ENCODE measurements at regions not wholly inside any gene's neighbourhood (a gene's known extent, or its start where the extent isn't known, plus 50 kb on each side); places are given as distances from the start of the nearest gene placed in this dataset.
"Not testable (repeated sequence)": the region's sequence is repeated elsewhere in the genome, so short reads cannot be mapped to it uniquely, and the experiment has no call there.

DNA sequence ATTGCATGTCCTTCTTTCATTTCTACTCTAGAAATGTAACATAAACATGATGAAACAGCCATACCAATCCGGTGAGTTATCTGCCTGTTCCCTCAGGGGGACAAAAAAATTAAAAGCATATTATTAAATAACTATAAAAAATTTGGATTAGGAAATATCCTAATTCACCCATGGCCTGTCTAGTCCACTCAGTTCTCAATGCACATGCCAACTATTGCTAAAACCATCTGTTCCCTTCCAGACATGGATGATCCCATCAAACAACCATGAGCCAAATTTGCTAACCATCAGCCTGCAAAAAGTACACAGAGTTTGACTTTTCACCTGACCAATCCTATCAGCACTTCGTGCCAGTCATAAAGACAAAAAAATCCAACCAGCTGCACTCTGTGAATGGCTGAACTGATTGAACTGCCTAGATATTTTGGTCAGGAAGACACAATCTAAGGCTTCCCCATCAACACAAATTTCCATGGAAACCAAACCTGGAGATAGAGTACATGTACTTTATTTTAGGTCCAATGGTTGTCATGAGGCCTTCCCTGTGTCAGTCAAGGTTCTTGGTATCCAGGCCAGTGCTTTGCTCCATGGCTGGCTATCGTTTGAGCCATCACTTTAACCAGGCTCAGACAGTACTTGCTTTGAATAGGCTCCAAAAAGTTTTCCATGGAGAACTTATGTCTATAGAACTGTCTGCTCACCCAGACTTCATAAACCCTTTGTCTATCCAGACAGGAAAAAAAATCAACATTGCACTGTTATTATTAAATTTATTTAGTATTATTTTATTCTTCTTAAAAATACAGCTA is 570.8 kb downstream of the LTN1 start:
- no peak for DNase-seq (ENCODE audit: low read depth in 3 of 3)

DNA sequence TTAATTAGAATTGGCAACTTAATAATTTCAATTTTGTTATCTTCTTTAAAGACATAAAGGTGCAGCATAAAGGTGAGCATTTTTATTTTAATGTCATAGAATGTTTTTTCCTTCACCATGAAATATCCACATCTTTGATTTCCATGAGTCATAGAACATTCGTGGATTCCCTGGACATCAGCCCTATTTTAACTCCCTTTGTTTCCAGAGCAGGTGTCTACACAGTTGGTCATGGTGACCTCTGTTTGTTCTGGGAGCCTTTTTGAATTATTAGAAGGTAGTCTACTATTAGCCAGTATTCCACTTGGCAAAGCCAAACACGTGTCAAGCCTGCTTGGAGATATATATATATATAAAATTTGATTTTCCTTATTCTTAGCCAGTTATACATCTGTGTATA is 572.9 kb downstream of the LTN1 start:
- DNase-seq (ENCODE audit: low read depth in 3 of 3), result no peak

DNA sequence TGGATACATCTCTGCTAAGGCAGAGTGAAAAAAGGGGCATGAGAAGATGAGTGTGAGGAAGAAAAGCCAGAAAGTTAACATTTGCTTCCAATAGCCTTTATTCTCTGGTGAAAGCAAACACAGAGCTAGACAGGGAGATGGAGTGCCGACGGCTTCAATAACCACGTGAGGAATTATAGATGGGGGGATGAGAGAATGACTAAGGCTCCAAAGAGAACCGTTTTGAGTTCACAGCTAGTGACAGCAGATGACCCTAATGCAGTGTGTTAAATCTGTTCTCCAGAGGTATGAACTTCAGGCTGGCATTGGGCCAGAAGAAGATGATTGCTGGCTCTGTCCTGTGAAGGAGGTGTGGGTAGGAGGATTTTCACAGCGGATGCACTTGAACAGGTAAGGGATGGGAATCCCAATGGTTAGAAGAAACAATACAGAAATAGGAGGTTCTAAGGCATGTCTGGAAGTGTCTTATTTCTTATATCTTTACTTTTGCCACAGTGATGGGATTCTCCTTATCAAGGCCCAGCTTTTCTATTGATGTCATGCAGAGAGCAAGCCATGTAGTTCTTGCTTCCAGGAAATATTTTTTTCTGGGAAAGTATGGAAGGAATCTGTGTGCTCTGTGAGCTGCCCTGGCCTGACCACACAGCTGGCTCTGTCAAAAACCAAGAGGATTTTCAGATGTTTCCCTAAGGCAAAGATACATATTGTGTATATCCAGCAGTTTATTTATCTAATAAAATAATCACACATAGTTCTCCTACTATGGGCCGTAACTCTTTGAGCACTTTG is 573.8 kb downstream of the LTN1 start:
- DNase-seq (ENCODE audit: low read depth in 3 of 3), result no peak

DNA sequence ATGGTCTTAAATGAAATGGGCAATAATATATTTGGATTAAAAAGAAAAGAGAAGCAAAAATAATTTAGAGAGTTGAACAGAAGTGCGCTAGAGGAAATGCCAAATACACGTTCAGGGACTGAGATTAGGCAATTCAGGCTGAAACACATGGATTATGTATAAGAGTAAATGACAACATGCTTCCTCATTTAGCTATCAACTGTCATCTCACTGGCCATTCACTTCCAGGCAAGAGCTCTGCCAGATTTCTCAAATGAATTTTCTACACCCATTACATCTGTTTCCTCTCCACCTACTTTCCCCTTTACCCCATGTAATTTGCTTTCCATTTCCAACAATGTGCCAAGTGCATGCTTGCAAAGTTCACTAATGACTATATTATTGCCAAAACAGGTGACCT is 582.4 kb downstream of the LTN1 start:
- no peak for DNase-seq (ENCODE audit: low read depth in 3 of 3)

DNA sequence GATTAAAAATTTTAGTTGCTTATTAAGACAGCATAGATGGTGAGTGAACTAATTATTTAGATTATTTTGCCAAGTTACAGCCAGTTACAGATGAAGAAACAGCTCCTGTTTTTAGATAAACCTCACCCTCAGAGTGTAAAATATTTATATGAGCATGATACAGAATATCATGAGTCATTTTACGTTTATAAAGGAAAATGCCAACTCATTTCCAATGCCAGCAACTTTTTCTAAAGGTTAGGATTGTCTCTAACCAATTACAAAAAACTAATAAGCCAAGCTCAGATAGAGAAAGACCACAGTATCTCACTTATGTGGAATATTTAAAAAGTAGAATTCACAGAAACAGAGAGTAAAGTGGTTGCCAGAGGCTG is 590.1 kb downstream of the LTN1 start:
- no peak for DNase-seq (ENCODE audit: low read depth in 3 of 3)

DNA sequence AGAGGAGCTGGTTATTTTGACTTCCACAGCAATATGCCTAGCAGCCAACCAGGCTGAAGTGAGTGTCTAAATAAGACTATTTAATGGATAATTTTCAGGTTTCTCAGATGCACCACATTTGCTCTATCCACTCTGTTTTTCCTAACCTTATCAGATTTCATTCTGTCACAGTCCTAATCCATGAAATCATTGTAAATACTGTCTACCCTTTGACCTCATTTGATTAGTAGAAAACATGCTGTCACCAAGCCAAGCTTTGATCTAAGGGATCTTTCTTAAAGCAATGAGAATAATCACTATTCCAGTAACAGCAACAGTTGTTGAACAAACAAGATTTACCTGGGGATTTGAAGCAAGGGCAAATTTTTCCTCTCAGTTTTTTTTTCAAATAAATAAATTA is 595.6 kb downstream of the LTN1 start:
- DNase-seq (ENCODE audit: low read depth in 3 of 3), result no peak

DNA sequence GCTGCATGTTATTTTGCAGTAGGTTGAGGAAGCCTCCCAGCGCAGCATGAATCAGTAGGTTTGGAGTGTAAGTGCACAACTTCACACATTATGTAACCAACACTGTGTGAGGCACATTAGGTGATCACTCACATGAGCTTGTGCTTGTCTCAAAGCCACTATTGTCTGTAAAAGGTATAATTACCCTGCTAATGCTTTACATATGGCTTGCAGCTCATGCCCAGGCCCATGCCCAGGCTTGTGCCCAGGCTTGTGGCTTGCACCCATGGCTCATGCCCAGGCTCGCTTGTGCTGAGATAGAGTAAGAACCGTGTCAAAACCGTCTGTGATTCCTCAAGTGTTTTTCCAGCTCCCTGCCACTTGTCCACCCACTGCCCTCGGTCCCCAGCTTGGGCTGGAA is 596.3 kb downstream of the LTN1 start:
- no peak for DNase-seq (ENCODE audit: low read depth in 3 of 3)

DNA sequence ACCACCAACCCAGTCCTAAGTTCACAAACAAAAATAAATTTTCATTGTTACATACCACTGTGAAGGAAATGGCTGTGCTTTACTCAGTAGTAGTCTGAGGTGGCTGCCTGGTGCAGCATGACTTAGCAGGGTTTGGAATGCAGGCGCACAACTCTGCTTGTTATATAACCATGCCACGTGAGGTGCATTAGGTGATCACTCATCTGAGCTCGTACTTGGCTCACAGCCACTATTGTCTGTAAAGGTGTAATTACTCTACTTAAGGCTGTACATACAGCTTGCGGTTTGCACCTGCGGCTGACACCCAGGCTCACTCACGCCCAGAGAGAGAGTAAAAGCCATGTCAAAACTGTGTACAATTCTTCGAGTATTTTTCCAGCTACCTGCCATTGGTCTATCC is 599.4 kb downstream of the LTN1 start:
- DNase-seq (ENCODE audit: low read depth in 3 of 3), result no peak

DNA sequence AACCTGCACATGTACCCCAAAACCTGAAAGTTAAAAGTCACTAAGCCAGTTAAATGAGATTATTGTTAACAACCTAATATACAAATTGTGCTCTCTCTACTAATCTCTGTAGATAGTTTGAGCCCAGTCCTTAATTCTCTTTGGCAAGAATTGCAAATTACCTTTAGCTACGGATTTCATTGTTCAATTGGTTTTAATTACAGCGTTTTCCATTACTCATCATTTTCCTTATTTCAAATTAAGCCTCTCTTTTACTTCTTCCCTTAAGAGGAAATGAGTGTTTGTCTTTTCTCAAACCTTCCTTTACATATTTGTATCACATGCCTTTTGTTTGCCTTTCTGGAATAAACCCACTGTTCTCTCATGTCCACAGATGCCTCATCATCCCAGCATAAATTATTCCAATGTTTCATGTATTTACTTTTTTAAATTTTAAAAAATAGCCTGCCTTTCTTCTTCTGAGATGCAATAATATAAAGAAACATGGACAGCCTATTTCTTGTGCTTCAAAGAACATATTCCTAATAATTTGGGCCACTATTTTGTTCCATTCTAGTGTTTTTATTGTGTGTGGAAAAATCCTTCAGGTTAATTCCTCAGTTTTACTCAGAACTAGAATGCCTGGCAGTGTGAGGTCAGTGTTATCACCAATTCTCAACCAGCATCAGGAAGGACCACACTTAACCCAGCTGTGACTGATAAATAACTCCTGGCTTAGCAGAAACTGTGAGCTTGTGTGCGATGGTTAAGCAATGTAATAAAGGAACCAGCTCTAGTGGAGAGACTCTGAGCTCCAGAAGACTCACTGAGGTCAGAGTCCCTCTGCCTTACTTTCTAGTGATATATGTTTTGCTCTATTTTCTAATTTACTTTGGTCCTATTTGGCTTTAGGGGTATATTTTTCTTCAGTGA is 600.5 kb downstream of the LTN1 start:
- no peak for DNase-seq (ENCODE audit: low read depth in 3 of 3)

DNA sequence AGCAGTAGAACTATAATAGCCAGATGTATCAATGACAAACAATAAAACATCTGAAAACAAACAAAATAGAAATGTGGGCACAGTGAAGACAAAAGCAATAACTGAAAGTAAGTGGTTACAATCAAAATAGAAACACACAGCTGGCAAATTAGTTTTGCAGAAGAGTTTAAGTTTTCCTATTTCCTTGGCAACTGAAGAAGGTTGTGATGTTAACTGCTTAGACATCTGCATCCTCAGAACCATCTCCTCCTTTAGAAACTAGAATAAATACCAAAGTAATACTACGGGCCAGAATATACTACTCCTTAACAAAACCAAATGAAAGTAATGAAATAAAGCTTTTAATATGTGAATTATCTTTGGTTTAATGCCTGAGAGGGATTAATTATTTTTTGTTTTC is 605.5 kb downstream of the LTN1 start:
- DNase-seq (ENCODE audit: low read depth in 3 of 3), result no peak

DNA sequence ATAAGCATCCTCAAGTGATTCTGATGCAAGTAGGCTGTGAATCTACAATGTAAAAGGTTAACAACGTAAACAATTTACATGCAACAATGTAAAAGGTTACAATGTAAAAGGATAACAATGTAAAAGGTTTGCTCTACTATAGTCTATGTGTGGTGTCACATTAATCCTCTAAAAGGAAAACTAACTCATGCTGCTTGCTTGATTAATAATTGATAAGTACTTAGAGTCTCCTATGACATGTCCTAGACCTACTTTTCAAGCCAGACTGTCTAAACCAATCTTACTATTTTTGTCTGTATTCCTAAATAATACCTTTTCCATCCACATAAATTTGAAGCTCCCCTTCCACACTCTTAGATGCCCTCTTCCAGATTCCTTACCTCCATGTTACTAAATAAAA is 606.8 kb downstream of the LTN1 start:
- DNase-seq (ENCODE audit: low read depth in 3 of 3), result no peak

DNA sequence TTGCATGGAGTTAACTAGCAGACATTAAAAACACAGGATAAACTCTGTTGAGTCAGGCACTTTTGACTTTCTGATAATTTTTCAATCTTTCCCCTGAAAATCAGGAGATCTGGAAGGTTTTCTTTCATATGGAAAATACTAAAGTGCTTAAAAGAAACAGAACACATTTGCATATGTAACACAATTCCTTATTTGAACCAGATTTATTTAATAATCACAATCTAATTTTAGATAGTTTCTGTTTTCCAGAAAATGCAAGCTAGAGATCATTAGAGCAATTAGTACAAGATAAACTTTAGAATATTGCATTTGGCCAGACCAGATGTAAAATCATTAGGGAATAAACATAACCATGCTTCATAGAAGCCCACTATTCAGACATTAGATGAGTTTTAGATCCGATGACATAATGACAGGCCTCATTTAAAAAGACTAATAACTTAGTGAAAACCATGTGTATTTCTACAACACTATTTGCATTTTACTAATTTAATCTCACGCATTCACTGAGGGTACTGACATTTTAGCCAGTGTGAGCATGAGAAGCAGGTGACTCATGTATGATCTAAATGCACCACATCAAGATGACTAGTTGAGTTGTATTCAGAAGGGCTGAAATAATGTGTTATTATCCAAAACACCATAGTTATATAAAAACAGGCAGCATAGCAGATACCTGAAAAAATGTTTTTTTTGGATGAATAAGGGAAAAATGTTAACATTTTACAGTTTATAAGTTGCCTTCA is 611.5 kb downstream of the LTN1 start:
- not testable (repeated sequence) for DNase-seq (ENCODE audit: low read depth in 3 of 3)

DNA sequence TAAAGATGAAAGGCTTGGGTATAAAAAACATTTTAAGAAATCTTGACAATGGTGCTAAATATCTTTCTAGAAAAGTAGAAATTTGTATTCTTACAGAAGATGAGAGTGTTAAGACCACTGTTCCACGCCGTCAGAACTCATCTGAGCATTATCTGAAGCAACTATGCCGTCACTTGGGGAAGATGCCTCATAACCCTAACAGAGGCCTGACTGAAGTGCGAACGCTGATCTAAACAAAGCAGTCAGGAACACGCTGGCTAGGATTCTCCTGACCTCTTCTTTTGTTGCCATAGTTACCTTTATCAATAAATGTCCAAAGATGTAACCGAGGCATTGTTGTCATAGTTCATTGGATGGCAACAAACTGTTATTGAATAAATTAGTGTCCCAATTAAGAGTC is 612.4 kb downstream of the LTN1 start:
- DNase-seq (ENCODE audit: low read depth in 3 of 3), result no peak

DNA sequence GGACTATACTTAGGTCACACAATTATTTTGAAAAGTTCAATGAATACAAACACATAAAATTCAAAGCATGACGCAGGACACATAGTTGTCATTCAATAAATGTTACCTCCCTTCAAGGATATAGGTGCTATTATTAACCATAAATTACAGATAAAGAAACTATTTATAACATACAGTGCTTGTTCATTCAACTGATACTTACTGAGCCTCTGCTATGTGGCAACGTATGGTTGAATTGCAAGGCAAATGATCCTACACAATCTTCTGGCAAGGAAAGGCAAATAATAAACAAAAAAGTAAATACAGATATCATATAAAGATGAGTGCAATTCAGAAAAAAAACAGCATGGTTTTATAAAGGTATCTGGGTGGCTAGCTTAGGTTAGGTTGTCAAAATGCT is 614.7 kb downstream of the LTN1 start:
- no peak for DNase-seq (ENCODE audit: low read depth in 3 of 3)

DNA sequence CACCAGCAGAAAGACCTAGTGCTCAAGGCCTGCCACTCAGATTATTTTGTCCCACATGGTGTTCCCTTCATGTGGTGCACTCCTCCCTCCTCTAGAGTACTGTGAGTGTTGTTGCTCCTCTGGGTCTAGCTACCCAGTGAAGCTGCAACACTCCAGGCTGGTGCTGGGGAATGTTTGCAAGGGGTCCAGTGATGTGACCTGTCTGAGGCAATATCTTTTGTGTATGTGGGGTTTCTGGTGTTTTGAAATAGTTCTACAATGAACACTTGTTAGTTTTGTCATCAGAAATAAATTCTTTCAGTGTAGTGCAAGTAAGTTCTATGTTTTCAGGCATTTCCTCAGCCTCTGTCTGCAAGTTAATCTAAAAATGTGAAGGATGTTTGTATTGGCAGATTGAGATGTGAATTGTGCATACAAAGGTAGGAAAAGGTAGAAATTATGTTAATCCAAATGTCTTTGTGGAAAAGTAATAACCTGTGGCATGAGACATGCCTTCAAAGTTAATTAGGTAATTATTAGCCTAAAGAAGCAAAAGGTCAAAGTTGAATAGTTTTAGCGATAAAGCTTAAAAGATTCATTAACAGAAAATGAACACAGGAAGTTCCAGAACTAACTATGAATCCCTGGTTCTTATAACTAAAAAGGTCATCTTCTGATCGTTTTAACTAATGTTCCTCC is 616.8 kb downstream of the LTN1 start:
- DNase-seq (ENCODE audit: low read depth in 3 of 3), result no peak

DNA sequence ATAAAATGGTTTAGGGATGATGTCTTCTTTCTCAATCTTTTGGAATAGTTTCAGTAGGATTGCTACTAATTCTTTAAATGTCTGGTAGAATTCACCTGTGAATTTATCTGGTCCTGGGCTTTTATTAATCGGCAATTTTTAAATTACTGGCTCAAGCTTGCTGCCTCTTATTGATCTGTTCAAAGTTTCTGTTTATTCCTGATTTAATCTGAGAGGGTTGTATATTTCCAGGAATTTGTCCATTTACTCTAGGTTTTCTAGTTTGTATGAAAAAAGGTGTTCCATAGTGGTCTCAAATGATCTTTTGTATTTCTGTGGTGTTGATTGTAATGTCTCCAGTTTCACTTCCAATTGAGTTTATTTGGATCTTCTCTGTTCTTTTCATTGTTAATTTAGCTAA is 617.8 kb downstream of the LTN1 start:
- DNase-seq (ENCODE audit: low read depth in 3 of 3), result no peak

DNA sequence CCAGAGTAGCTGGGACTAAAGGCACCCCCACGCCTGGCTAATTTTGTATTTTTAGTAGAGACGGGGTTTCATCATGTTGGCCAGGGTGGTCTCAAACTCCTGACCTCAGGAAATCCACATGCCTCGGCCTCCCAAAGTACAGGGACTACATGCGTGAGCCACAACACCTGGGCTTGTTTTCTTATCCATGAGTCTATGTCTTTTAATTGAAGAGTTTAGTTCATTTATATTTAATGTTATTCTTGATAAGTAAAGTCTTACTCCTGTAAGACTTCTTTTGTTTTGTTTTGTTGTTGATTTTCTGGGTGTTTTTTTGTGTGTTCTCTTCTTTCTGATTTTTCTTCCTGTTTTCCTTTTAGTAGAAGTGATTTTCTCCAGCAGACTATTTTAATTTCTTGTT is 621.0 kb downstream of the LTN1 start:
- DNase-seq (ENCODE audit: low read depth in 3 of 3), result no peak

DNA sequence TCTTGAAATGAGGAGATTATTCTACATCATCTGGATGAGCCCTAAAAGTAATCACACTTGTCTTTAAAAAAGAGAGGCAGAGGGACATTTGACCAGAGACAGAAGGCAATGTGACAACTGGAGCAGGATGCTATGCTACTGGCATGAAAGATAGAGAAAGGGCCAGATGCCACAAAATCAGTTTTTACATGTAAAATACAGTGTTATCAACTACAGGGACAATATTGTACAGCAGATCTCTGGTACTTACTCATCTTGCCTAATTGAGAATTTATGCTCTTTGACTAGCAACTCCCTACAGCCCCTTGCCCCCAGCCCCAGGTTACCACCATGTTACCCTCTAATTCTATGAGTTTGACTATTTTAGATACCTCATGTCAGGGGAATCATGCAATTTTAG is 633.4 kb downstream of the LTN1 start:
- DNase-seq (ENCODE audit: low read depth in 3 of 3), result no peak

DNA sequence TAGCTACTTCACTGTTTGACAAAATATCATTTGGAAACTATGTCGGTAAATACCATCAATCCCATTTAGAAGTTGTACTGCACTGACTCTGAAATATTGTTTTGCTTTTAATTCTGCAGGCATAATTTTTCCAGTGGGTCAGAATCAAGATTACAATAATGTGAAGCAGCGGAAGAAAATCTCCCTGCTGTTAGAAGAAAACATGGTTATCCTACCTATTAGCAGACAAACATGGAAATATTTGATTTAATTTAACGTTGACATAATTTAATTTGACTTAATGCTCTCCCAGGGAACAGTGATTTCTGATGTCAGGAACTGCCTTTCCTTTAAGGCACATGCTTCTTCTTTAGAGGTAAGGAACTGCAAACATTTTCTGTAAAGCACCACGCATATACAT is 634.0 kb downstream of the LTN1 start:
- DNase-seq (ENCODE audit: low read depth in 3 of 3), result no peak

DNA sequence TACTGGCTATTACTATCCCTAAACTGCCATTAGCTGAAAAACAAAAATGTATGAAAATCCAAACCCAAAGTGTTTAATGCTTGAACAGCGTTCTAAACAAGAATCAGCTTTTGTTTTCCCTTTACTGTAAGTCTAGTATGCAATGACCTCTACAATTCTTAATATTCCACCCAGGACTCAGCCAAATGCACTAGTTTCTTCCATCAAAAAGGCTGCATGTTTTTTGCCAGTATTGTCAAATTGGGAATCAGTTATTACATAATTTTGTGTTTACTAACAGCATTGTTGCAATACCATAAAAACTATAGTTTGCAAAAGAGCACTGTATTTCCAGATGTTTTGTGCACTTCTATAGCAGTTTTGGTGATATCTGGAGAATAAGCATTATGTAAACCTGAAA is 634.5 kb downstream of the LTN1 start:
- no peak for DNase-seq (ENCODE audit: low read depth in 3 of 3)

DNA sequence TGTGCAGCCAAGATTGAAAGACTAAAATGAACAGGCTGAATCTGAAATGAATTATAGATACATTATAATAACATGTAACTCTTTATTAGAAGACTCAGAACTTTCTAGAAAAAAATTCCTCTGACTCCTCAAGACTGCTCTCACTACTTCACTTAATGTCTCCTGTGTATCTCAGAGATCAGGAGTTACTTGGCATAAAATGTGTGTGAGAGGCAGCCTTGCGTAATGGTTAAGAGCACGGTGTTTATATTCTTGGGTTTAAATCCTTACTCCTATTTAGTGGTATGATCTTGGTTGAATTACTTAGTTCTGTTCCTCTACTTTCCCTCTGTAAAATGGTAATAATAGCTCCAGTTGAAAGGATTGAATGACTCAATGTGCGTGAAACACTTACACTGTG is 634.9 kb downstream of the LTN1 start:
- DNase-seq (ENCODE audit: low read depth in 3 of 3), result no peak

Measured in stimulated activated CD4-positive, alpha-beta T cell treated with anti-CD3 and anti-CD28 coated beads, TNF-alpha, amount 100 ng/mL, for 48 hours (primary cell).